KMS-11 (cell line): ENCODE measurements at regions not wholly inside any gene's neighbourhood (a gene's known extent, or its start where the extent isn't known, plus 50 kb on each side); places are given as distances from the start of the nearest gene placed in this dataset.

Experiments
- H2AFZ ChIP-seq: fragments of 200-600 bp; sonication (generic); 2 replicates; pipeline ENCODE4 v1.6.1; 2016; ENCODE audit warnings: antibody characterized with exemption, mixed run types, low read depth
- H3K27ac ChIP-seq: fragments of 200-600 bp; sonication (generic); 2 replicates; pipeline ENCODE4 v1.6.1; 2016; ENCODE audit warnings: mild to moderate bottlenecking, mixed run types
- H3K27me3 ChIP-seq: fragments of 200-600 bp; sonication (generic); 2 replicates; pipeline ENCODE4 v1.6.1; 2017; ENCODE audit warnings: mild to moderate bottlenecking, low read depth, mixed run types, moderate library complexity; ENCODE audit not compliant: insufficient read depth
- H3K36me3 ChIP-seq: fragments of 200-600 bp; sonication (generic); 2 replicates; pipeline ENCODE4 v1.6.1; 2017; ENCODE audit warnings: mild to moderate bottlenecking, mixed run types; ENCODE audit not compliant: insufficient read depth
- H3K4me1 ChIP-seq: fragments of 200-600 bp; sonication (generic); 2 replicates; pipeline ENCODE4 v1.6.1; 2016; ENCODE audit warnings: mild to moderate bottlenecking, low read depth, mixed run types; ENCODE audit not compliant: poor library complexity, severe bottlenecking
- H3K4me2 ChIP-seq: fragments of 200-600 bp; sonication (generic); 2 replicates; pipeline ENCODE4 v1.7.0; 2016; ENCODE audit warnings: mild to moderate bottlenecking, mixed run types
- H3K4me3 ChIP-seq: fragments of 200-600 bp; sonication (generic); IDR thresholded peaks from 2 replicates; pipeline ENCODE4 v1.6.1; 2017; ENCODE audit warnings: low read depth, low read length, mixed read lengths; ENCODE audit not compliant: insufficient read depth
- H3K79me2 ChIP-seq: fragments of 200-600 bp; sonication (generic); 2 replicates; pipeline ENCODE4 v1.6.1; 2016; ENCODE audit warnings: low read depth, mixed run types; ENCODE audit not compliant: insufficient read depth
- H3K9ac ChIP-seq: fragments of 200-600 bp; sonication (generic); 2 replicates; pipeline ENCODE4 v1.6.1; 2016; ENCODE audit warnings: mild to moderate bottlenecking, mixed run types
- H4K20me1 ChIP-seq: fragments of 200-600 bp; sonication (generic); 2 replicates; pipeline ENCODE4 v1.6.1; 2016; ENCODE audit warnings: mild to moderate bottlenecking, mixed run types; ENCODE audit not compliant: insufficient read depth
- TF ChIP-seq, protein P1 (sequence below): fragments of 200-600 bp; sonication (generic); conservative IDR thresholded peaks from 2 replicates; pipeline ENCODE4 v1.6.1; 2017; ENCODE audit warnings: low read depth, mild to moderate bottlenecking, antibody characterized with exemption, low read length, moderate library complexity, mixed read lengths

GRCh38 chr10:4011136-4011812, 226.3 kb upstream of the KLF6 start:
- H2AFZ ChIP-seq: no peak overlapping the region
- TF ChIP-seq, protein P1, sequence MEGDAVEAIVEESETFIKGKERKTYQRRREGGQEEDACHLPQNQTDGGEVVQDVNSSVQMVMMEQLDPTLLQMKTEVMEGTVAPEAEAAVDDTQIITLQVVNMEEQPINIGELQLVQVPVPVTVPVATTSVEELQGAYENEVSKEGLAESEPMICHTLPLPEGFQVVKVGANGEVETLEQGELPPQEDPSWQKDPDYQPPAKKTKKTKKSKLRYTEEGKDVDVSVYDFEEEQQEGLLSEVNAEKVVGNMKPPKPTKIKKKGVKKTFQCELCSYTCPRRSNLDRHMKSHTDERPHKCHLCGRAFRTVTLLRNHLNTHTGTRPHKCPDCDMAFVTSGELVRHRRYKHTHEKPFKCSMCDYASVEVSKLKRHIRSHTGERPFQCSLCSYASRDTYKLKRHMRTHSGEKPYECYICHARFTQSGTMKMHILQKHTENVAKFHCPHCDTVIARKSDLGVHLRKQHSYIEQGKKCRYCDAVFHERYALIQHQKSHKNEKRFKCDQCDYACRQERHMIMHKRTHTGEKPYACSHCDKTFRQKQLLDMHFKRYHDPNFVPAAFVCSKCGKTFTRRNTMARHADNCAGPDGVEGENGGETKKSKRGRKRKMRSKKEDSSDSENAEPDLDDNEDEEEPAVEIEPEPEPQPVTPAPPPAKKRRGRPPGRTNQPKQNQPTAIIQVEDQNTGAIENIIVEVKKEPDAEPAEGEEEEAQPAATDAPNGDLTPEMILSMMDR: no peak
- no peak overlapping the region for H3K4me2 ChIP-seq
- H3K36me3 ChIP-seq: no peaks in the 10 kb centered on the region
- H3K9ac ChIP-seq: no peak overlapping the region
- H3K4me3 ChIP-seq: no peak overlapping the region
- no peaks in the 10 kb centered on the region for H4K20me1 ChIP-seq
- no peaks in the 10 kb centered on the region for H3K4me1 ChIP-seq
- H3K79me2 ChIP-seq: no peaks in the 10 kb centered on the region
- H3K27ac ChIP-seq: no peak overlapping the region
- H3K27me3 ChIP-seq: no peaks in the 10 kb centered on the region

- Histone ChIP-seq H3K4me2 (no peak overlapping the region), H3K4me3 (no peak overlapping the region), H2AFZ (no peak overlapping the region), H3K27me3 (no peaks in the 10 kb centered on the region), H3K36me3 (no peaks in the 10 kb centered on the region), H3K4me1 (no peaks in the 10 kb centered on the region), H4K20me1 (no peaks in the 10 kb centered on the region), H3K27ac (no peak overlapping the region), H3K79me2 (no peaks in the 10 kb centered on the region), H3K9ac (no peak overlapping the region)
- TF ChIP-seq, protein P1: no peak
These were observed 223.8 kb upstream of the KLF6 start for GRCh38 chr10:4008676-4009382.

- H4K20me1 ChIP-seq: no peaks in the 10 kb centered on the region
These were observed 222.8 kb upstream of the KLF6 start for GRCh38 chr10:4007771-4008170.

GRCh38 chr10:4006858-4007257, 221.8 kb upstream of the KLF6 start:
- no peak overlapping the region for H3K4me2 ChIP-seq
- H3K79me2 ChIP-seq: no peaks in the 10 kb centered on the region
- no peaks in the 10 kb centered on the region for H3K36me3 ChIP-seq
- H3K27ac ChIP-seq: no peak overlapping the region
- no peaks in the 10 kb centered on the region for H4K20me1 ChIP-seq
- no peaks in the 10 kb centered on the region for H3K4me1 ChIP-seq
- H3K4me3 ChIP-seq: no peak overlapping the region
- TF ChIP-seq, protein P1: no peak
- H3K27me3 ChIP-seq: no peaks in the 10 kb centered on the region
- no peak overlapping the region for H2AFZ ChIP-seq
- H3K9ac ChIP-seq: no peak overlapping the region

More at GRCh38 chr10:4007771-4008170, 222.8 kb upstream of the KLF6 start:
- TF ChIP-seq, protein P1: no peak
- H3K79me2 ChIP-seq: no peaks in the 10 kb centered on the region
- H3K4me2 ChIP-seq: no peak overlapping the region
- H3K4me1 ChIP-seq: no peaks in the 10 kb centered on the region
- H3K27me3 ChIP-seq: no peaks in the 10 kb centered on the region
- H3K4me3 ChIP-seq: no peak overlapping the region
- no peak overlapping the region for H3K9ac ChIP-seq
- H3K36me3 ChIP-seq: no peaks in the 10 kb centered on the region
- no peak overlapping the region for H2AFZ ChIP-seq
- no peak overlapping the region for H3K27ac ChIP-seq
